ENCODE measurements at regions not wholly inside any gene's neighbourhood (a gene's known extent, or its start where the extent isn't known, plus 50 kb on each side); places are given as distances from the start of the nearest gene placed in this dataset.
A peak's percentile ranks its signal among the peaks of the same experiment; 100 is the strongest.

GRCh38 chr12:127526925-127527324, 740.0 kb upstream of the TMEM132C start:
- intact Hi-C loops (cut with DNase I): no loop called here
- ATAC-seq (ENCODE audit: poor library complexity) (no peak), DNase-seq (no peak)

- intact Hi-C loops (cut with DNase I): no loop called here
- ATAC-seq (ENCODE audit: poor library complexity) (no peak), DNase-seq (no peak)
Measured at GRCh38 chr12:127528551-127528950, 738.4 kb upstream of the TMEM132C start.

GRCh38 chr12:127531542-127531941, 735.4 kb upstream of the TMEM132C start:
- ATAC-seq (ENCODE audit: poor library complexity): no peak
- DNase-seq: no peak
- intact Hi-C loops (cut with DNase I): no loop called here

GRCh38 chr12:127533353-127533752, 733.6 kb upstream of the TMEM132C start:
- ATAC-seq (ENCODE audit: poor library complexity) (no peak), DNase-seq (no peak)
- intact Hi-C loops (cut with DNase I): no loop called here

GRCh38 chr12:127536833-127537428, 730.0 kb upstream of the TMEM132C start:
- DNase-seq (no peak), ATAC-seq (ENCODE audit: poor library complexity) (no peak)
- intact Hi-C loops (cut with DNase I): no loop called here

GRCh38 chr12:127538316-127538715, 728.7 kb upstream of the TMEM132C start:
- intact Hi-C loops (cut with DNase I): no loop called here
- DNase-seq (no peak), ATAC-seq (ENCODE audit: poor library complexity) (no peak)

GRCh38 chr12:127539226-127539858, 727.6 kb upstream of the TMEM132C start:
- no peak for ATAC-seq (ENCODE audit: poor library complexity)
- DNase-seq: no peak
- intact Hi-C loops (cut with DNase I): no loop called here

- intact Hi-C loops (cut with DNase I): no loop called here
- ATAC-seq (ENCODE audit: poor library complexity) (no peak), DNase-seq (no peak)
Measured at GRCh38 chr12:127542391-127542790, 724.6 kb upstream of the TMEM132C start.

GRCh38 chr12:127542931-127543330, 724.0 kb upstream of the TMEM132C start:
- ATAC-seq (ENCODE audit: poor library complexity): no peak
- intact Hi-C loops (cut with DNase I): no loop called here
- no peak for DNase-seq

GRCh38 chr12:127546721-127547505, 720.1 kb upstream of the TMEM132C start:
- no peak for DNase-seq
- intact Hi-C loops (cut with DNase I): no loop called here
- ATAC-seq (ENCODE audit: poor library complexity): no peak

- ATAC-seq (ENCODE audit: poor library complexity) (no peak), DNase-seq (no peak)
- intact Hi-C loops (cut with DNase I): no loop called here
Measured at GRCh38 chr12:127548123-127548553, 718.8 kb upstream of the TMEM132C start.

GRCh38 chr12:127550271-127550670, 716.7 kb upstream of the TMEM132C start:
- DNase-seq (no peak), ATAC-seq (ENCODE audit: poor library complexity) (no peak)
- intact Hi-C loops (cut with DNase I): no loop called here

- intact Hi-C loops (cut with DNase I): no loop called here
- no peak for DNase-seq
- no peak for ATAC-seq (ENCODE audit: poor library complexity)
Measured at GRCh38 chr12:127552838-127553237, 714.1 kb upstream of the TMEM132C start.

GRCh38 chr12:127555071-127555470, 711.9 kb upstream of the TMEM132C start:
- intact Hi-C loops (cut with DNase I): no loop called here
- DNase-seq (no peak), ATAC-seq (ENCODE audit: poor library complexity) (no peak)

- intact Hi-C loops (cut with DNase I): no loop called here
- no peak for DNase-seq
- no peak for ATAC-seq (ENCODE audit: poor library complexity)
Measured at GRCh38 chr12:127556231-127556886, 710.6 kb upstream of the TMEM132C start.

GRCh38 chr12:127558361-127558760, 708.6 kb upstream of the TMEM132C start:
- DNase-seq (no peak), ATAC-seq (ENCODE audit: poor library complexity) (no peak)
- intact Hi-C loops (cut with DNase I): no loop called here

GRCh38 chr12:127559349-127560040, 707.5 kb upstream of the TMEM132C start:
- ATAC-seq (ENCODE audit: poor library complexity) (no peak), DNase-seq (peak; percentile 51)
- intact Hi-C loops (cut with DNase I): no loop called here

GRCh38 chr12:127560041-127560478, 706.9 kb upstream of the TMEM132C start:
- ATAC-seq (ENCODE audit: poor library complexity) (no peak), DNase-seq (no peak)
- intact Hi-C loops (cut with DNase I): no loop called here

GRCh38 chr12:127562816-127563215, 704.2 kb upstream of the TMEM132C start:
- DNase-seq (no peak), ATAC-seq (ENCODE audit: poor library complexity) (no peak)
- intact Hi-C loops (cut with DNase I): no loop called here

Data from Right ventricle myocardium superior (tissue), 1 donor.